DOHH2 (cell line): ENCODE measurements at regions not wholly inside any gene's neighbourhood (a gene's known extent, or its start where the extent isn't known, plus 50 kb on each side); places are given as distances from the start of the nearest gene placed in this dataset.

ENCODE experiments used
- H3F3A ChIP-seq: fragments of 200-600 bp; sonication (generic), shearing (Covaris generic); 2 replicates; pipeline ENCODE4 v1.6.0; 2016; ENCODE audit warnings: antibody characterized with exemption, mild to moderate bottlenecking; ENCODE audit not compliant: control insufficient read depth, insufficient read depth
- H3K27ac ChIP-seq: fragments of 200-600 bp; sonication (generic); 2 replicates; pipeline ENCODE4 v1.5.1; 2014; ENCODE audit warnings: low read depth, mild to moderate bottlenecking, low read length, moderate library complexity
- H3K27me3 ChIP-seq: fragments of 200-600 bp; sonication (generic); 2 replicates; pipeline ENCODE4 v1.6.1; 2014; ENCODE audit warnings: mild to moderate bottlenecking, low read length, mixed read lengths; ENCODE audit not compliant: control insufficient read depth
- H3K36me3 ChIP-seq: fragments of 200-600 bp; sonication (generic); 2 replicates; pipeline ENCODE4 v1.6.1; 2014; ENCODE audit warnings: mild to moderate bottlenecking, low read length, moderate library complexity, mixed read lengths; ENCODE audit not compliant: control insufficient read depth
- H3K4me1 ChIP-seq: fragments of 200-600 bp; sonication (generic); 2 replicates; pipeline ENCODE4 v1.6.1; 2014; ENCODE audit warnings: mild to moderate bottlenecking, low read length, mixed read lengths; ENCODE audit not compliant: control insufficient read depth
- H3K4me2 ChIP-seq: fragments of 200-600 bp; sonication (generic); 2 replicates; pipeline ENCODE4 v1.6.0; 2014; ENCODE audit warnings: mild to moderate bottlenecking, low read length, moderate library complexity
- H3K4me3 ChIP-seq: fragments of 200-600 bp; sonication (generic); 2 replicates; pipeline ENCODE4 v1.5.1; 2014; ENCODE audit warnings: mild to moderate bottlenecking, low read length, mixed read lengths
- H3K79me2 ChIP-seq: fragments of 200-600 bp; sonication (generic); 2 replicates; pipeline ENCODE4 v1.6.1; 2014; ENCODE audit warnings: mild to moderate bottlenecking, low read length, mixed read lengths; ENCODE audit not compliant: control insufficient read depth
- H3K9me2 ChIP-seq: fragments of 200-600 bp; sonication (generic); replicated peaks from 2 replicates; pipeline ENCODE4 v1.6.1; 2014; ENCODE audit warnings: mild to moderate bottlenecking, low read length, mixed read lengths; ENCODE audit not compliant: control insufficient read depth
- H3K9me3 ChIP-seq: fragments of 200-600 bp; sonication (generic); 2 replicates; pipeline ENCODE4 v1.6.1; 2014; ENCODE audit warnings: antibody characterized with exemption, low read length, mixed read lengths; ENCODE audit not compliant: control insufficient read depth, insufficient read depth
- H4K20me1 ChIP-seq: fragments of 200-600 bp; sonication (generic); 2 replicates; pipeline ENCODE4 v1.6.0; 2014; ENCODE audit warnings: low read depth, mild to moderate bottlenecking, antibody characterized with exemption, low read length, moderate library complexity; ENCODE audit not compliant: control insufficient read depth, insufficient read depth
- EZH2phosphoT487 ChIP-seq: fragments of 200-600 bp; sonication (generic); IDR thresholded peaks from 2 replicates; pipeline ENCODE4 v1.6.1; 2017; ENCODE audit warnings: borderline replicate concordance, mild to moderate bottlenecking, antibody characterized with exemption, low read length, moderate library complexity, mixed read lengths
- TF ChIP-seq, protein P1 (sequence below): fragments of 200-600 bp; sonication (generic); IDR thresholded peaks from one replicate; pipeline ENCODE4 v1.5.1; 2014; ENCODE audit warnings: antibody characterized with exemption, mild to moderate bottlenecking, low read depth, low read length; ENCODE audit not compliant: poor library complexity, severe bottlenecking

DNA sequence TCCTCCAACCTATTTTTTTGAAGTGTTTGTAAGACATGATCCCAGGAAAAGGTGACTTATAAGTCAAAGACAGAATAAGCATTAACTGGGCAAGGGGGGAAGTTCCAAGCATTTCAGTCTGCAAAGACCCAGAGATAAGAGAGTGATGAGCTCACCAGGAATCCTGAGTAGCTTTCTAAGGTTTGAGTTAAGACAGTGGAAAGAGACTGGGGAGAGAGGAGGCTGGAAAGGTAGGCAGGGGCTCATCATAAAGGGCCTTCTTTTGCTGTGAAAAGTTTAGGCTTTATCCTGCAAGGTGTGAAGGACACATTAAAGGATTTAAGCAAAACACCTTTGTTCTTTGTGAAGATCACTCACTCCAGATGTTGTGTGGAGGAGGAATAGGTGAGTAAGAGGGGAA, 438.8 kb downstream of the CHL1 start:
- no peaks in the 10 kb centered on the region for H3K36me3 ChIP-seq
- H3K4me2 ChIP-seq, result no peak overlapping the region
- no peaks in the 10 kb centered on the region for H3K27me3 ChIP-seq
- no peaks in the 10 kb centered on the region for H3K79me2 ChIP-seq
- TF ChIP-seq, protein P1, sequence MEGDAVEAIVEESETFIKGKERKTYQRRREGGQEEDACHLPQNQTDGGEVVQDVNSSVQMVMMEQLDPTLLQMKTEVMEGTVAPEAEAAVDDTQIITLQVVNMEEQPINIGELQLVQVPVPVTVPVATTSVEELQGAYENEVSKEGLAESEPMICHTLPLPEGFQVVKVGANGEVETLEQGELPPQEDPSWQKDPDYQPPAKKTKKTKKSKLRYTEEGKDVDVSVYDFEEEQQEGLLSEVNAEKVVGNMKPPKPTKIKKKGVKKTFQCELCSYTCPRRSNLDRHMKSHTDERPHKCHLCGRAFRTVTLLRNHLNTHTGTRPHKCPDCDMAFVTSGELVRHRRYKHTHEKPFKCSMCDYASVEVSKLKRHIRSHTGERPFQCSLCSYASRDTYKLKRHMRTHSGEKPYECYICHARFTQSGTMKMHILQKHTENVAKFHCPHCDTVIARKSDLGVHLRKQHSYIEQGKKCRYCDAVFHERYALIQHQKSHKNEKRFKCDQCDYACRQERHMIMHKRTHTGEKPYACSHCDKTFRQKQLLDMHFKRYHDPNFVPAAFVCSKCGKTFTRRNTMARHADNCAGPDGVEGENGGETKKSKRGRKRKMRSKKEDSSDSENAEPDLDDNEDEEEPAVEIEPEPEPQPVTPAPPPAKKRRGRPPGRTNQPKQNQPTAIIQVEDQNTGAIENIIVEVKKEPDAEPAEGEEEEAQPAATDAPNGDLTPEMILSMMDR, result no peak
- TF ChIP-seq EZH2phosphoT487, result no peak
- no peaks in the 10 kb centered on the region for H3F3A ChIP-seq
- no peaks in the 10 kb centered on the region for H3K9me3 ChIP-seq
- no peaks in the 10 kb centered on the region for H4K20me1 ChIP-seq
- H3K27ac ChIP-seq, result no peak overlapping the region
- H3K4me3 ChIP-seq, result no peak overlapping the region
- no peaks in the 10 kb centered on the region for H3K9me2 ChIP-seq
- H3K4me1 ChIP-seq, result no peaks in the 10 kb centered on the region

DNA sequence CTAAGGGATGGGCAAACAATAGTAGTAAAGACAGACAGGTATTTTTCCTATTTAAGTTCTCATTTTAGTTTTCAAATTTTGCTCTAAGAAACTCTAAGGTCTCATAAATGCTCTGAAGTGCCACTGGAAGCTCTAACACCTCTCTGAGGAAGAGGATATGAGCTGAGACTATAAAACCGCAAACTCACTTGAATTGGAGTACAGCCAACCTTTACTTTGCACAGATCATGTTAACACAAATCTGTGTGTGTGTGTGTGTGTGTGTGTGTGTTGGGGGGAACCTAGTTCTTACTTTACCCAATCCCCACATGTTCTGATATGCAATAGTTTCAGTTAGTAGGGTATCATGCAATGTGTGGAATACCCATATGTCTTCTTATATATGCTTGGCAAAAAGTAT, 446.8 kb downstream of the CHL1 start:
- no peak for TF ChIP-seq EZH2phosphoT487
- TF ChIP-seq, protein P1, result no peak
- Histone ChIP-seq H4K20me1 (no peaks in the 10 kb centered on the region), H3K4me3 (no peak overlapping the region)

DNA sequence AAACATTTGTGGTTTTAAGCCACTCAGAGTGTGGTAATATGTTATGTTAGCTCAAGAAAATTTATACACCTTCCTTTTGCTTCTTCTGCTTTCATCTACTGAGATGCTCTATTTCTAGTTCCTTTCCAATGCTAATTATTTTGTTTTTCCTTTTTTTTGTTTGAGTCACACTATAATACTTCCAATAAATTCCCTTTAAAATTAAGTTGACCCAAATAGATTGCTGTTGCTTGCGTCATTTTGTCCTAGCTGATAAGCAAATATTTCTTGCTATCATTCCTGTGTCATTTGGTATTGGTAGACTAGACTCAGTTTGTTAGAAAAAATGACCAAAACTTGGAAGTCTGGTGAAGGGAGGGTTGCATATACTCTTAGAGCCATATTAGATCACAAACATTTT, 437.0 kb upstream of the CNTN6 start:
- TF ChIP-seq, protein P1, result no peak
- TF ChIP-seq EZH2phosphoT487, result no peak
- H3K9me2 ChIP-seq, result no peaks in the 10 kb centered on the region
- no peaks in the 10 kb centered on the region for H3K79me2 ChIP-seq
- H3K9me3 ChIP-seq, result no peaks in the 10 kb centered on the region
- no peaks in the 10 kb centered on the region for H3K27me3 ChIP-seq
- H3K27ac ChIP-seq, result no peak overlapping the region
- H3K4me3 ChIP-seq, result no peak overlapping the region
- no peaks in the 10 kb centered on the region for H3F3A ChIP-seq
- no peaks in the 10 kb centered on the region for H4K20me1 ChIP-seq
- no peak overlapping the region for H3K4me2 ChIP-seq
- no peaks in the 10 kb centered on the region for H3K4me1 ChIP-seq
- no peaks in the 10 kb centered on the region for H3K36me3 ChIP-seq

More for the DNA sequence above, 446.8 kb downstream of the CHL1 start:
- H3F3A ChIP-seq, result no peaks in the 10 kb centered on the region
- no peaks in the 10 kb centered on the region for H3K9me2 ChIP-seq
- no peak overlapping the region for H3K27ac ChIP-seq
- H3K79me2 ChIP-seq, result no peaks in the 10 kb centered on the region
- H3K4me2 ChIP-seq, result no peak overlapping the region
- H3K9me3 ChIP-seq, result no peaks in the 10 kb centered on the region
- H3K4me1 ChIP-seq, result no peaks in the 10 kb centered on the region
- H3K27me3 ChIP-seq, result no peaks in the 10 kb centered on the region
- no peaks in the 10 kb centered on the region for H3K36me3 ChIP-seq

DNA sequence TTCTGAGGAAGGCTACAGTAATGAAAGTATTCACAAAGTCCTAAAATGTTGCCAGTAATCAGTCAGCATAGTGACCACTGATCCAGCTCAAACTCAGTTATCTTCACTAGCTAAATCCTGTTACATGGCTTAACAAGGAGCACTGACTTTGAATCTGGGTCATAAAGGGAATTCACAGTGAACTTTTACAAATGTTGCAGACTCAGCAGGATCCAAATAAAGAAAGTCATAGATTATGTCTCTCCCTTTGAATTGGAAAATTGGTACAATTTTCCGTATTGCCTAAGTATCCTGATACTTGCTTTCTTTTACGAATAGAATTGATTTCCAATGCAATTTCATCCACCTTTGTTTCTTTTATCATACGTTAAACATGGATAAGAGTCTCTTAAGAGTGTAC, 431.5 kb upstream of the CNTN6 start:
- Histone ChIP-seq H3K9me2 (no peaks in the 10 kb centered on the region), H3K27me3 (no peaks in the 10 kb centered on the region), H3K27ac (no peak overlapping the region), H3K4me1 (no peaks in the 10 kb centered on the region), H3K4me2 (no peak overlapping the region), H3K36me3 (no peaks in the 10 kb centered on the region), H3K4me3 (no peak overlapping the region), H3F3A (no peaks in the 10 kb centered on the region), H4K20me1 (no peaks in the 10 kb centered on the region), H3K9me3 (no peaks in the 10 kb centered on the region), H3K79me2 (no peaks in the 10 kb centered on the region)
- no peak for TF ChIP-seq EZH2phosphoT487
- TF ChIP-seq, protein P1, result no peak
